Panc1 (cell line): ENCODE measurements at regions not wholly inside any gene's neighbourhood (a gene's known extent, or its start where the extent isn't known, plus 50 kb on each side); places are given as distances from the start of the nearest gene placed in this dataset.

ENCODE experiments used
- ATAC-seq: fragments of 200-7000 bp; cut with Tn5 transposase; 2 replicates; pipeline ENCODE4 v1.9.1; 2020; ENCODE audit warnings: mild to moderate bottlenecking, moderate library complexity
- BruUV-seq: library from RNA; stranded (reverse); fragments of 400-500 nt; replicated peaks from 2 replicates; lab custom pipeline; 2021; lab: Mats Ljungman, UMichigan
- CTCF ChIA-PET: fragments of 300-600 bp; sonication (Branson Sonifier 250); formaldehyde crosslinking; loops from one replicate; lab custom pipeline; 2022; ENCODE audit warnings: antibody characterized with exemption; lab: Charles Lee
- POLR2A ChIA-PET: fragments of 300-600 bp; sonication (Branson Sonifier 250); formaldehyde crosslinking; loops from one replicate; lab custom pipeline; 2022; ENCODE audit warnings: antibody characterized with exemption; lab: Charles Lee
- DNase-seq: peaks from one replicate; pipeline ENCODE4 v3.0.0-alpha.2; 2010; ENCODE audit warnings: low read depth, low spot score
- H3K27ac ChIP-seq: 2 replicates; pipeline ENCODE4 v1.5.1; 2011; ENCODE audit warnings: mild to moderate bottlenecking, low read length, inconsistent platforms
- H3K27me3 ChIP-seq: fragments of 200-500 bp; sonication (Bioruptor generic); 2 replicates; pipeline ENCODE4 v1.6.0; 2014; ENCODE audit warnings: low read length, inconsistent platforms; ENCODE audit not compliant: control insufficient read depth, insufficient read depth
- H3K36me3 ChIP-seq: fragments of 200-500 bp; sonication (Bioruptor generic); 2 replicates; pipeline ENCODE4 v1.5.1; 2014; ENCODE audit warnings: inconsistent platforms, mild to moderate bottlenecking, low read length, moderate library complexity; ENCODE audit not compliant: control insufficient read depth, insufficient read depth
- H3K4me1 ChIP-seq: 2 replicates; pipeline ENCODE4 v1.5.1; 2011; ENCODE audit warnings: inconsistent platforms, mild to moderate bottlenecking, low read length, moderate library complexity; ENCODE audit not compliant: control insufficient read depth, insufficient read depth
- H3K4me3 ChIP-seq, 2 experiments: 2 replicates each; pipeline ENCODE4 v1.5.1; 2011 to 2012; ENCODE audit warnings: low read depth in 2 of 2, low read length in 2 of 2, mild to moderate bottlenecking in 2 of 2, inconsistent platforms in 1 of 2, moderate library complexity in 1 of 2
- H3K9me3 ChIP-seq: fragments of 200-500 bp; sonication (Bioruptor generic); 2 replicates; pipeline ENCODE4 v1.5.1; 2014; ENCODE audit warnings: low read depth, mild to moderate bottlenecking, inconsistent platforms, low read length, moderate library complexity; ENCODE audit not compliant: control insufficient read depth, insufficient read depth
- CTCF ChIP-seq: fragments of 450-650 bp; IDR thresholded peaks from 2 replicates; pipeline ENCODE4 v1.5.1; 2017; ENCODE audit warnings: mild to moderate bottlenecking
- POLR2AphosphoS5 ChIP-seq: IDR thresholded peaks from 2 replicates; pipeline ENCODE4 v1.6.1; 2012; ENCODE audit warnings: mild to moderate bottlenecking, low read depth, low read length, moderate library complexity
- REST ChIP-seq, 2 experiments: IDR thresholded peaks; 2 replicates each; pipeline ENCODE4 v1.6.1; 2011 to 2012; ENCODE audit warnings: low read depth in 2 of 2, control low read depth in 1 of 2, low read length in 1 of 2, mild to moderate bottlenecking in 1 of 2, moderate library complexity in 1 of 2; ENCODE audit not compliant: insufficient read depth in 1 of 2
- SIN3A ChIP-seq: IDR thresholded peaks from 2 replicates; pipeline ENCODE4 v1.6.1; 2012; ENCODE audit warnings: low read depth, mild to moderate bottlenecking, low read length, moderate library complexity, borderline replicate concordance; ENCODE audit not compliant: insufficient read depth
- TCF7L2 ChIP-seq: IDR thresholded peaks from 2 replicates; pipeline ENCODE4 v1.6.1; 2011; ENCODE audit warnings: mild to moderate bottlenecking, low read depth, low read length, inconsistent platforms
- in situ Hi-C: cut with HindIII; loops from 2 replicates; pipeline ENCODE4 v1.10.0; 2016; ENCODE audit warnings: low sequenced_read_pairs, low pct_unique_long_range_greater_than_20kb
- intact Hi-C: fragments of 100-400 bp; cut with micrococcal nuclease; formaldehyde crosslinking; loops from one replicate; pipeline ENCODE4 v1.10.0; 2022; ENCODE audit not compliant: unreplicated experiment

- in situ Hi-C loops (no loop called here), intact Hi-C loops (no loop called here)
- Histone ChIP-seq H3K27ac (no peak overlapping the region), H3K9me3 (no peaks in the 10 kb centered on the region), H3K4me3 (no peak overlapping the region), H3K27me3 (no peaks in the 10 kb centered on the region), H3K4me1 (no peaks in the 10 kb centered on the region), H3K36me3 (no peaks in the 10 kb centered on the region)
- POLR2A ChIA-PET = no interaction called here
- DNase-seq (no peak), ATAC-seq (no peak)
- CTCF ChIA-PET = no interaction called here
- BruUV-seq = no TSS peak
- no peak for TF ChIP-seq POLR2AphosphoS5
- TF ChIP-seq SIN3A = no peak
- no peak for TF ChIP-seq TCF7L2
- TF ChIP-seq CTCF = no peak
- TF ChIP-seq REST (IDR thresholded peaks at IDR 0.05; ENCODE audit: insufficient read depth in 1 of 2, low read depth in 2 of 2, low read length in 1 of 2) = no peak
Observed at GRCh38 chr13:89486065-89486464, 1814.9 kb downstream of the SLITRK5 start.

GRCh38 chr13:89486709-89487108 is 1815.5 kb downstream of the SLITRK5 start:
- BruUV-seq = no TSS peak
- H3K27ac ChIP-seq = no peak overlapping the region
- no peaks in the 10 kb centered on the region for H3K36me3 ChIP-seq
- no peaks in the 10 kb centered on the region for H3K27me3 ChIP-seq
- in situ Hi-C loops = no loop called here
- no peak overlapping the region for H3K4me3 ChIP-seq
- ATAC-seq (no peak), DNase-seq (no peak)
- intact Hi-C loops = no loop called here
- no peaks in the 10 kb centered on the region for H3K4me1 ChIP-seq
- H3K9me3 ChIP-seq = no peaks in the 10 kb centered on the region
- TF ChIP-seq SIN3A (no peak), POLR2AphosphoS5 (no peak), CTCF (no peak), TCF7L2 (no peak), REST (IDR thresholded peaks at IDR 0.05; ENCODE audit: insufficient read depth in 1 of 2, low read depth in 2 of 2, low read length in 1 of 2) (no peak)
- ChIA-PET POLR2A (no interaction called here), CTCF (no interaction called here)
